ENCODE measurements at regions not wholly inside any gene's neighbourhood (a gene's known extent, or its start where the extent isn't known, plus 50 kb on each side); places are given as distances from the start of the nearest gene placed in this dataset.

DNA sequence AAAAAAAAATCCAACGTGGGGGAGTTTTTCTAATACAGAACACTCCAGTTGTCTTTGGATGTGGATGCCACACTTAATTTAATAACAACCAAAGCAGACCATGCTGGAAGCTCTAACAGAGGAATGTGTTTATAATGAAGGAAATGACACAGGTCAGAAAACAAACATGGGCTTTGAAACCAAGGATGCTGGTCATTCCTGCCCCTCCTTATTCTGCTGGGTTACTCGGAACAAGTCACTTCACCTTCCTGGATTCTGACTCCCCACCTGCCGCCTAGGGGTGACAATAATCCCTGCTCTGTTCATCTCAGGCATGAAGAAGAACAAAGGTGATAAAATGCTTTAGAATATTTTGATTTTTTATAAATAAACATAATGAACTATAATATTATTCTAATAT lies 240.9 kb upstream of the ADAMTS9 start:
- no peaks in the 10 kb centered on the region; the same call in none of the 2 replicates for H3K27me3 Mint-ChIP-seq (ENCODE audit: low read depth)
- H3K9me3 Mint-ChIP-seq, result peaks cover 30% of the 10 kb centered on the region
- ATAC-seq (no peak), DNase-seq (ENCODE audit: low spot score) (no peak)
- ChIA-PET CTCF (no interaction called here), POLR2A (no interaction called here)
- peaks cover 6% of the 10 kb centered on the region for H3K36me3 Mint-ChIP-seq
- peaks cover 4% of the 10 kb centered on the region for H3K4me1 Mint-ChIP-seq
- no peak overlapping the region for H3K4me3 Mint-ChIP-seq
- TF ChIP-seq SMAD4 (CRISPR knock-in tag; IDR thresholded peaks at IDR 0.05) (no peak), NFATC4 (CRISPR knock-in tag; IDR thresholded peaks at IDR 0.05) (no peak), PRRX2 (CRISPR knock-in tag; IDR thresholded peaks at IDR 0.05) (no peak), ELF4 (CRISPR knock-in tag; IDR thresholded peaks at IDR 0.05; ENCODE audit: low read depth) (no peak), FOXK1 (CRISPR knock-in tag; IDR thresholded peaks at IDR 0.05) (no peak), MXD4 (CRISPR knock-in tag; IDR thresholded peaks at IDR 0.05; ENCODE audit: borderline replicate concordance) (no peak), ZBTB21 (CRISPR knock-in tag; IDR thresholded peaks at IDR 0.05; ENCODE audit: borderline replicate concordance) (no peak), JAZF1 (CRISPR knock-in tag; IDR thresholded peaks at IDR 0.05) (no peak), GABPB1 (CRISPR knock-in tag; IDR thresholded peaks at IDR 0.05) (no peak), GRHL2 (CRISPR knock-in tag; IDR thresholded peaks at IDR 0.05; ENCODE audit: insufficient replicate concordance, severe bottlenecking) (no peak), NFE2L1 (CRISPR knock-in tag; IDR thresholded peaks at IDR 0.05) (no peak)
- TF ChIP-seq, protein P1, sequence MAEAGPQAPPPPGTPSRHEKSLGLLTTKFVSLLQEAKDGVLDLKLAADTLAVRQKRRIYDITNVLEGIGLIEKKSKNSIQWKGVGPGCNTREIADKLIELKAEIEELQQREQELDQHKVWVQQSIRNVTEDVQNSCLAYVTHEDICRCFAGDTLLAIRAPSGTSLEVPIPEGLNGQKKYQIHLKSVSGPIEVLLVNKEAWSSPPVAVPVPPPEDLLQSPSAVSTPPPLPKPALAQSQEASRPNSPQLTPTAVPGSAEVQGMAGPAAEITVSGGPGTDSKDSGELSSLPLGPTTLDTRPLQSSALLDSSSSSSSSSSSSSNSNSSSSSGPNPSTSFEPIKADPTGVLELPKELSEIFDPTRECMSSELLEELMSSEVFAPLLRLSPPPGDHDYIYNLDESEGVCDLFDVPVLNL (CRISPR knock-in tag; IDR thresholded peaks at IDR 0.05; ENCODE audit: borderline replicate concordance, low read depth), result no peak
- TF ChIP-seq, protein P2, sequence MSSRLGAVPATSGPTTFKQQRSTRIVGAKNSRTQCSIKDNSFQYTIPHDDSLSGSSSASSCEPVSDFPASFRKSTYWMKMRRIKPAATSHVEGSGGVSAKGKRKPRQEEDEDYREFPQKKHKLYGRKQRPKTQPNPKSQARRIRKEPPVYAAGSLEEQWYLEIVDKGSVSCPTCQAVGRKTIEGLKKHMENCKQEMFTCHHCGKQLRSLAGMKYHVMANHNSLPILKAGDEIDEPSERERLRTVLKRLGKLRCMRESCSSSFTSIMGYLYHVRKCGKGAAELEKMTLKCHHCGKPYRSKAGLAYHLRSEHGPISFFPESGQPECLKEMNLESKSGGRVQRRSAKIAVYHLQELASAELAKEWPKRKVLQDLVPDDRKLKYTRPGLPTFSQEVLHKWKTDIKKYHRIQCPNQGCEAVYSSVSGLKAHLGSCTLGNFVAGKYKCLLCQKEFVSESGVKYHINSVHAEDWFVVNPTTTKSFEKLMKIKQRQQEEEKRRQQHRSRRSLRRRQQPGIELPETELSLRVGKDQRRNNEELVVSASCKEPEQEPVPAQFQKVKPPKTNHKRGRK (CRISPR knock-in tag; IDR thresholded peaks at IDR 0.05; ENCODE audit: borderline replicate concordance), result no peak
- TF ChIP-seq, protein P3, sequence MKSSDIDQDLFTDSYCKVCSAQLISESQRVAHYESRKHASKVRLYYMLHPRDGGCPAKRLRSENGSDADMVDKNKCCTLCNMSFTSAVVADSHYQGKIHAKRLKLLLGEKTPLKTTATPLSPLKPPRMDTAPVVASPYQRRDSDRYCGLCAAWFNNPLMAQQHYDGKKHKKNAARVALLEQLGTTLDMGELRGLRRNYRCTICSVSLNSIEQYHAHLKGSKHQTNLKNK (CRISPR knock-in tag; IDR thresholded peaks at IDR 0.05), result no peak
- TF ChIP-seq, protein P4, sequence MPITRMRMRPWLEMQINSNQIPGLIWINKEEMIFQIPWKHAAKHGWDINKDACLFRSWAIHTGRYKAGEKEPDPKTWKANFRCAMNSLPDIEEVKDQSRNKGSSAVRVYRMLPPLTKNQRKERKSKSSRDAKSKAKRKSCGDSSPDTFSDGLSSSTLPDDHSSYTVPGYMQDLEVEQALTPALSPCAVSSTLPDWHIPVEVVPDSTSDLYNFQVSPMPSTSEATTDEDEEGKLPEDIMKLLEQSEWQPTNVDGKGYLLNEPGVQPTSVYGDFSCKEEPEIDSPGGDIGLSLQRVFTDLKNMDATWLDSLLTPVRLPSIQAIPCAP (CRISPR knock-in tag; IDR thresholded peaks at IDR 0.05), result no peak
- TF ChIP-seq, protein P5, sequence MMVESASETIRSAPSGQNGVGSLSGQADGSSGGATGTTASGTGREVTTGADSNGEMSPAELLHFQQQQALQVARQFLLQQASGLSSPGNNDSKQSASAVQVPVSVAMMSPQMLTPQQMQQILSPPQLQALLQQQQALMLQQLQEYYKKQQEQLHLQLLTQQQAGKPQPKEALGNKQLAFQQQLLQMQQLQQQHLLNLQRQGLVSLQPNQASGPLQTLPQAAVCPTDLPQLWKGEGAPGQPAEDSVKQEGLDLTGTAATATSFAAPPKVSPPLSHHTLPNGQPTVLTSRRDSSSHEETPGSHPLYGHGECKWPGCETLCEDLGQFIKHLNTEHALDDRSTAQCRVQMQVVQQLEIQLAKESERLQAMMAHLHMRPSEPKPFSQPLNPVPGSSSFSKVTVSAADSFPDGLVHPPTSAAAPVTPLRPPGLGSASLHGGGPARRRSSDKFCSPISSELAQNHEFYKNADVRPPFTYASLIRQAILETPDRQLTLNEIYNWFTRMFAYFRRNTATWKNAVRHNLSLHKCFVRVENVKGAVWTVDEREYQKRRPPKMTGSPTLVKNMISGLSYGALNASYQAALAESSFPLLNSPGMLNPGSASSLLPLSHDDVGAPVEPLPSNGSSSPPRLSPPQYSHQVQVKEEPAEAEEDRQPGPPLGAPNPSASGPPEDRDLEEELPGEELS (CRISPR knock-in tag; IDR thresholded peaks at IDR 0.05), result no peak
- TF ChIP-seq, protein P6, sequence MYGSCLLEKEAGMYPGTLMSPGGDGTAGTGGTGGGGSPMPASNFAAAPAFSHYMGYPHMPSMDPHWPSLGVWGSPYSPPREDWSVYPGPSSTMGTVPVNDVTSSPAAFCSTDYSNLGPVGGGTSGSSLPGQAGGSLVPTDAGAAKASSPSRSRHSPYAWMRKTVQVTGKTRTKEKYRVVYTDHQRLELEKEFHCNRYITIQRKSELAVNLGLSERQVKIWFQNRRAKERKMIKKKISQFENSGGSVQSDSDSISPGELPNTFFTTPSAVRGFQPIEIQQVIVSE (CRISPR knock-in tag; IDR thresholded peaks at IDR 0.05; ENCODE audit: borderline replicate concordance), result no peak
- TF ChIP-seq, protein P7, sequence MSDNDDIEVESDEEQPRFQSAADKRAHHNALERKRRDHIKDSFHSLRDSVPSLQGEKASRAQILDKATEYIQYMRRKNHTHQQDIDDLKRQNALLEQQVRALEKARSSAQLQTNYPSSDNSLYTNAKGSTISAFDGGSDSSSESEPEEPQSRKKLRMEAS (CRISPR knock-in tag; IDR thresholded peaks at IDR 0.05), result no peak
- TF ChIP-seq, protein P8, sequence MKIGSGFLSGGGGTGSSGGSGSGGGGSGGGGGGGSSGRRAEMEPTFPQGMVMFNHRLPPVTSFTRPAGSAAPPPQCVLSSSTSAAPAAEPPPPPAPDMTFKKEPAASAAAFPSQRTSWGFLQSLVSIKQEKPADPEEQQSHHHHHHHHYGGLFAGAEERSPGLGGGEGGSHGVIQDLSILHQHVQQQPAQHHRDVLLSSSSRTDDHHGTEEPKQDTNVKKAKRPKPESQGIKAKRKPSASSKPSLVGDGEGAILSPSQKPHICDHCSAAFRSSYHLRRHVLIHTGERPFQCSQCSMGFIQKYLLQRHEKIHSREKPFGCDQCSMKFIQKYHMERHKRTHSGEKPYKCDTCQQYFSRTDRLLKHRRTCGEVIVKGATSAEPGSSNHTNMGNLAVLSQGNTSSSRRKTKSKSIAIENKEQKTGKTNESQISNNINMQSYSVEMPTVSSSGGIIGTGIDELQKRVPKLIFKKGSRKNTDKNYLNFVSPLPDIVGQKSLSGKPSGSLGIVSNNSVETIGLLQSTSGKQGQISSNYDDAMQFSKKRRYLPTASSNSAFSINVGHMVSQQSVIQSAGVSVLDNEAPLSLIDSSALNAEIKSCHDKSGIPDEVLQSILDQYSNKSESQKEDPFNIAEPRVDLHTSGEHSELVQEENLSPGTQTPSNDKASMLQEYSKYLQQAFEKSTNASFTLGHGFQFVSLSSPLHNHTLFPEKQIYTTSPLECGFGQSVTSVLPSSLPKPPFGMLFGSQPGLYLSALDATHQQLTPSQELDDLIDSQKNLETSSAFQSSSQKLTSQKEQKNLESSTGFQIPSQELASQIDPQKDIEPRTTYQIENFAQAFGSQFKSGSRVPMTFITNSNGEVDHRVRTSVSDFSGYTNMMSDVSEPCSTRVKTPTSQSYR (CRISPR knock-in tag; IDR thresholded peaks at IDR 0.05), result no peak
- TF ChIP-seq, protein P9, sequence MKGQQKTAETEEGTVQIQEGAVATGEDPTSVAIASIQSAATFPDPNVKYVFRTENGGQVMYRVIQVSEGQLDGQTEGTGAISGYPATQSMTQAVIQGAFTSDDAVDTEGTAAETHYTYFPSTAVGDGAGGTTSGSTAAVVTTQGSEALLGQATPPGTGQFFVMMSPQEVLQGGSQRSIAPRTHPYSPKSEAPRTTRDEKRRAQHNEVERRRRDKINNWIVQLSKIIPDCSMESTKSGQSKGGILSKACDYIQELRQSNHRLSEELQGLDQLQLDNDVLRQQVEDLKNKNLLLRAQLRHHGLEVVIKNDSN (CRISPR knock-in tag; IDR thresholded peaks at IDR 0.05), result no peak
- H3K27ac Mint-ChIP-seq, result no peak overlapping the region

Data from WTC11 (cell line).